Stimulated activated CD4-positive, alpha-beta T cell treated with anti-CD3 and anti-CD28 coated beads, TNF-alpha, amount 100 ng/mL, for 4 hours (primary cell): ENCODE measurements at regions not wholly inside any gene's neighbourhood (a gene's known extent, or its start where the extent isn't known, plus 50 kb on each side); places are given as distances from the start of the nearest gene placed in this dataset.
"Not testable (repeated sequence)": the region's sequence is repeated elsewhere in the genome, so short reads cannot be mapped to it uniquely, and the experiment has no call there.

Experiments
- DNase-seq, 3 experiments: peaks; one replicate each; pipeline ENCODE4 v3.0.0-alpha.2; 2020; ENCODE audit warnings: low read depth in 3 of 3

DNA sequence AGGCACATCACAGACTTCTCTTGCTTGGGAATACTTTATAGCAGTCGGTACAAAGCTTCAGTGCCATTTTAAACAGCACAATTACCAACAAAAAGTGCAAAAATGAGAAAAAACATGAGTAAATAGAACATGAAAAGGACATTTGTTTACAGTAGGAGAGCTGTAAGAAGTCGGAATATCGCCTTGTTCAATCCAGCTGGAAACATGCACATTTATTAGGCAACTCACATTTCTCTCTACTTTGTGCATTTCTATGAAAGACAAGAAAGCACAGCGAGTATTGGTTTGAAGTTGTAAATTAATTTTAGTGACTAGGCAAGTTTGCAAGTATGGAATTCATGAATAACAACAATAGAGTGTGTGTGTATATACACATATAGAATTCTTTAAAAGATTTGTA is 484.7 kb downstream of the DACH1 start:
- DNase-seq = no peak

DNA sequence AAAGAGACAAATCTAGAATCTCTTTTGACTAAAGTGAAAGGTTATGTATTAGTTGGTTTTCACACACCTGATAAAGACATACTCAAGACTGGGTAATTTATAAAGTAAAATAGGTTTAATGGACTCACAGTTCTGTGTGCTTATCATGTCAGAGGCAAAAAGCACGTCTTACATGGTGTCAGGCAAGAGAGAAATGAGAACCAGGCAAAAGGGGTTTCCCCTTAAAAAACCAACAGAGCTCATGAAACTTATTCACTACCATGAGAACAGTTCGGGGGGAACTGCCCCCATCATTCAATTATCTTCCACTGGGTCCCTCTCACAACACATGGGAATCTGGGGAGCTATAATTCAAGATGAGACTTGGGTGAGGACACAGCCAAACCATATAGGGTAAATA is 486.8 kb downstream of the DACH1 start:
- no peak for DNase-seq

DNA sequence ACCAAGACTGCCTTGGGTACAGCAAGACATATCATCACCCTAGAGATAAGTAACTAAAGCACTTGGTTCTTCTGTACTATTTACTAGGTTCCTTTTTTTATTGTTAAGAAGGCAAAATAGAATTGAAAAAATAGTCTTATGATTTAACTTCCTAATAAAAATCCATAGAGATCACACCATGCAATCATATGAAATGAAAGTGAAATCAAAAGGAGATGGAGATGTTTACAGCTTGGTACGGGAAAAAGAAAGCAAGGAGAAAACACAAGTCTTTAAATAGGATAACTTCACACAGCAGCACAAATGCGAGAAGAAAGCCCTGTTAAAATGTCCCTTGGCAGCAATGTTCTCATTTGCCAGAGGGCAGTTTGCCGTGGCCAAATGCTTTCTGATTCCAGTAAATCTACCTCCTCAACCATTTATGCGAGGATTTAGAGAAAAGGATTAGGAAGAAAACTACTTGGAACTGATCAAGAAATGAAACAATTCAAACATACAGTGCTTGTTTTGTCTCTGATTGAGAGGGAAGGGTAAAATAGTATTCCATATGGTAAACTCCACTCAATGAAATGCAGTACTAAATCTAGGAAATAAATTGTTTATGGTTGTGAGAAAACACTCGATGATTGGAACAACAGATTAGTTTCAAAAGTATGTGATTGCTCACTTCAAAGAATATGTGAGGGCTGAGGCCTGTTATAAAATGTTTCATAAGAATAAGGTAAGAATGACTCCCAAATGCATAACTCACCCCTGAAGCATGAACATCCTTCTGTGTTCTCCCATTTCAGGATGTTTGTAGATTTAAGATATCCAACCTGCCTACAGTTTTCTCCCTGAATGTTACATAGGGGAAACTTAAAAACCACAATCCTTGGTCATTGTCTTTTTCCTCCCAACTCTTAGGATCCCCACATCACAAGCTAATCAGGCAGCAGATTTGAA is 487.8 kb downstream of the DACH1 start:
- no peak for DNase-seq

GRCh38 chr13:71374471-71375049 is 492.4 kb downstream of the DACH1 start:
- DNase-seq = no peak

DNA sequence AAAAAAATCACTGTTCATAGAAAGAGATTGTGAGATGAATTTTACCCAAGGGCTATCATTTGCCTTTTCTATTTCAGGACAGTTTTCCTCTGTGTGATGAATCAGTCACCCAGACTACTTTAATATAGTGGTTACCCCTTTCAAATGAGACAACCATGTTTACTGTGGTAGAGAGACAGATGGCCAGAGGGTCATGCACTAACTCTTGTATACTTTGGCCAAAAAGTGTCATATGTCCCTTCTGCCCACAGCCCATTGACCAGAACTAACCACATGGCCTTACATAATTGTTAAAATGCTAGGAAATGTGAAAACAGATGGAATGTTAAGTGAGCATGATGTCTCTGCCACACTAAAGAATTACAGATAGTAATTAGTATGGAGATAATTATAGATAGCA is 498.7 kb downstream of the DACH1 start:
- DNase-seq = no peak

DNA sequence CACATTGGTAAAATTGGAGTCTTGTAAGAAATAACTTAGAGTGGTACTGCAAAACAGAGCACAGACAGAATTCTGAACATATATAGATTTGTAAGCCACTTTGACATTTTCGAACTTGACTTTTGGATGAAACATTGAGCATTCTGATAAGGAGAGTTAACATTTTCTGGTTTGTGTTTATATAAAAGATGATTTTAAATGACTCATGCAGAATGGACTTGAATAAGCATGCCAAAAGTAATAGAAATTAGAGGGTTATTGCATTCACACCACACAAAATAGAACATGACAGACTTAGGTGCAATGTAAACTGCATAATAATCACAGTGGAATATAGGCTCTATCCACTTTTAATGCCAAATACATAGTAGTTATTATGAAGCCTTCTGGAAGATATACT is 507.0 kb downstream of the DACH1 start:
- DNase-seq = no peak

DNA sequence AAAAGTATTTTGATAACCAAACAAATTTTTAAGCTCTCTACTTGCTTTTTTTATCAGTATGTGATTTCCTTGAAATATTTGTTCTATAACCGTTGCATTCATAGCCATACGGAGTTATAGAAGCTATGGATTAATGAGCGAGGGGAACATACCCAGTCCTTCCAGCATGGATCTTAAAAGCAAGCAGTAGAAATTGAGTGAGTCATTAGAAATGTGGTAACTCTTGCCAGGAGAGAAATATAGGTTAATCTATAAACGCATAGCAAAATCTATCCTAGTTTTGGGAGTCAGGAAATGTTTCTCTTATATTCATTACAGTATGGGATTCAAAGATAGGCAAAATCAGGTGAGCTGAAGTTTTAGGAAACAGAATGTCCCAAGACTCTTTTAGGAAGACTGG is 507.4 kb downstream of the DACH1 start:
- DNase-seq = no peak

DNA sequence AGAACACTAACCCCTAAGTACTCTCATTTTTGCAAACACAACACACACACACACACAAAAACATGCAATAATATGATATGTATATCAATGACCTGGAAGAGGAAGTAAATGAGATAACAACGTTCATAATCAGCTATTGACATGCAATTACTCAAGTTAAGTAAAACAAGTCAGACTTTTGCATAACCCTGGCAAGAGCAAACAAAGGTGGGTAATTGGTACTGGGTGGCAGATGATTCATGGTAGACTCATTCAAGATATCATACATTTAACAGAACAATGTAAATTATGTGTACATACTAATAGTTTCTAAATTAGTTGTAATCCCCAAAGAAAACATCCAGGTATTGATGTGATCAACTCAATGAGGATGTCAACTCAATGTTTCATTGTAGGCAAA is 508.8 kb downstream of the DACH1 start:
- no peak for DNase-seq

DNA sequence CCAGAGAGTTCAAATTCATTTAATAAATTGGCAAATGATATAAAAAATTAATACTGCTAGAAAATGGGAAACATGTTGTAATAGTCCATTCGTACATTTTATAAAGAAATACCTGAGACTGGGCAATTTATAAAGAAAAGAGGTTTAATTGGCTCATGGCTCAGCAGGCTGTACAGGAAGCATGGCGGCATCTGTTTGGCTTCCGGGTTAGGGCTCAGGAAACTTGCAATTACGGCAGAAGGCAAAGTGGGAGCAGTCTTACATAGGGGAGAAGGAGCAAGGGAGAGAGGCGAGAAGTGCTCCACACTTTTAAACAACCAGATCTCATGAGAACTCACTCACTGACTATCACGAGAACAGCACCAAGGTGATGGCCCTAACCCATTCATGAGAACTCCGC is 512.0 kb downstream of the DACH1 start:
- DNase-seq = no peak

GRCh38 chr13:71350886-71351285 is 516.1 kb downstream of the DACH1 start:
- DNase-seq = no peak

GRCh38 chr13:71345856-71346255 is 521.1 kb downstream of the DACH1 start:
- not testable (repeated sequence) for DNase-seq

- no peak for DNase-seq
These were observed 527.3 kb downstream of the DACH1 start for GRCh38 chr13:71339736-71340135.

GRCh38 chr13:71339005-71339404 is 528.0 kb downstream of the DACH1 start:
- no peak for DNase-seq

DNA sequence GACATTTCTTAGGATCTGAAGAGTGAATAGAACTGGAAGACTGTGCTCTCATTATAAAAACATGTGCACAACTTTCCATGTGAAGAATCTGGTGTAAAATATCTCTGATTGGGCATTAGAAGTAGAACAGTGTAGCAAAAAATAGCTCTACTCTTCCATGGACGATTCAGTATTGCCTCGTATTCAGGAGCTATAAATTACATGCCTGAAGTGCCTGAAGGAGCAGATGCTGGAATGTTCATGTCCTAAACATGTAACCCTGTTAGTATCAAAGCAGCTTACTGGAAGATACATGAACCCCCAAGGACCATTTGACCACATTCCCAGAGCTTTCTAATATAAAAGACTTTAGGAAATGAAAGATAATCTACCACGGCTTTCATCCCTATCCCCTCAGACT is 528.9 kb downstream of the DACH1 start:
- DNase-seq = no peak

GRCh38 chr13:71327266-71327665 is 539.7 kb downstream of the DACH1 start:
- no peak for DNase-seq

- no peak for DNase-seq
These were observed 541.4 kb downstream of the DACH1 start for GRCh38 chr13:71325556-71325955.

- DNase-seq = no peak
These were observed 543.7 kb downstream of the DACH1 start for GRCh38 chr13:71323266-71323665.

- no peak for DNase-seq
These were observed 546.6 kb downstream of the DACH1 start for GRCh38 chr13:71320452-71320851.

DNA sequence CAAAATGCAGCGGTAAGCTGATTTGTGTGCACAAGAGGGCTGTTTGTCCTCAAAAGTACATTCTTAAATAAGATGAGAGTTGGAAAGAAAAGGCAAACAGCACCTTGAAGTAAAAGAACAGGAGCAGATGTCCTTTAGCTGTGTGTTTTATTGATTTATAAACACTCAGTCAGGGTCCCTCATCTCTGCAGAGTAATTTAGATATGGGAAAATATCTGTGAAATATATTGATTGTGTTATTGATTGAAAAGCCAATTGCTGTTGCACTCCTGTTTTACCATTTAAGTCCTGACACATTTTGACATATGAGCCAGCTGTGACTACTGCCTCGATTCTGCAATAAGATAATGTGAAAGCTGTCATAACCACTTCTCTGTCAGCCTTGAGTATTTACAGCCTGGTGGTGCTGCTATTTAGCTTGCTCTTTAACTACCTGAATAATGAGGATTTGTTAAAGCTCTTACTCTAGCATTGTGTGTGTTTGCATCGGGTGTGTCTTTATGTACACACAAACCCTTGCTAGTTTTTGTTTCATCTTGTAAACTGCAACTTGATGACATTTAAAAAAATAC is 550.1 kb downstream of the DACH1 start:
- DNase-seq = no peak

DNA sequence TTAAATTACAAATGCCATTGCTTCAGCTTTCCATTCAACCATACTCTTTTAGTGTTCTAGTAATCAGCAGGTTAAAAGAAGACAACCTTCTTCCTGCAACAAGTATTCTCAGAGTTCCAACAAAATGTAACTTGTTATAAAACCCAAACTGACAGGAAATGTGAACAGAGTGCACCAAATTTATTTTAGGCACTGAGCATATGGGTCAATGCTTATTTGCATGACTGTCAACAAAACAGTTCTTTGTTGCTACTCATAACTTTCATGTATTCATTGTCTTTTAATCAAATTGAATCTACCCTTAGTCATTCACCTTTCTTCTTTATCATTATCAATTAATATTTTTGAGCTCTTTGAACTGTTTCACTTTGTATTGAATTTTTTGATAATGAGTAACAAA is 554.1 kb downstream of the DACH1 start:
- DNase-seq = no peak

GRCh38 chr13:71309905-71310304 is 557.1 kb downstream of the DACH1 start:
- DNase-seq = no peak

DNA sequence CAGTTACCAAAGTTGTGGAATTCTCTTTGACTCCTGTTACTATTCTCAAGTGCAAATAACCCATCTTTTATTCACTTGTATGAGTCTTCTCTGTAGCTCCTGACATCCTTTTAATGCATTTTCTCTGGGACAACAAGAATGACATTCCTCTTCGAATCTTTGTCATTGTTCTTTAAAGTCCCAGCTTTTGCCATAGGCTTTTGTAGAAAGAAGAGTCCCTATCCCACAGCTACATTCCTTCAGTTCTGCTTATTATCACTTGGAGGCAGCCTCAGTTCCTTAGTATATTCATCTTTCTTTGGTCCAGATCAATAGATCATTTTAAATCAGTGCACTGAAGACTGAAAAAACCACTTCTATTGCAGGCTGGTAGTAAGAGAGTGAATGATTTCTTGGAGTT is 560.2 kb downstream of the DACH1 start:
- DNase-seq = no peak

GRCh38 chr13:71304861-71305260 is 562.1 kb downstream of the DACH1 start:
- DNase-seq = no peak
